IMR-90 (cell line): ENCODE measurements at regions not wholly inside any gene's neighbourhood (a gene's known extent, or its start where the extent isn't known, plus 50 kb on each side); places are given as distances from the start of the nearest gene placed in this dataset.

Experiments used
- ATAC-seq: fragments of 200-7000 bp; cut with Tn5 transposase; 2 replicates; pipeline ENCODE4 v1.9.1; 2020; ENCODE audit warnings: low read depth, mild to moderate bottlenecking, moderate library complexity
- BruUV-seq: library from RNA; stranded (reverse); fragments of 400-500 nt; replicated peaks from 2 replicates; lab custom pipeline; 2021; lab: Mats Ljungman, UMichigan
- CTCF ChIA-PET: fragments of 300-600 bp; formaldehyde crosslinking; extraction: SDS; loops from one replicate; lab custom pipeline; 2021; ENCODE audit warnings: antibody characterized with exemption; lab: Yijun Ruan, JAX
- POLR2A ChIA-PET: fragments of 300-600 bp; sonication (Branson Sonifier 250); formaldehyde crosslinking; loops from one replicate; lab custom pipeline; 2022; ENCODE audit warnings: antibody characterized with exemption; ENCODE audit not compliant: unreplicated experiment; lab: Charles Lee
- DNase-seq: peaks from one replicate; pipeline ENCODE4 v3.0.0; 2013
- H2AFZ ChIP-seq: replicated peaks from 2 replicates; pipeline ENCODE3; 2013; ENCODE audit warnings: low read length, mild to moderate bottlenecking; ENCODE audit not compliant: poor library complexity
- H2AK5ac ChIP-seq: 2 replicates; pipeline ENCODE4 v1.6.1; 2013; ENCODE audit warnings: low read depth, low read length, inconsistent platforms
- H2AK9ac ChIP-seq: replicated peaks from 2 replicates; pipeline ENCODE3; 2013; ENCODE audit warnings: mild to moderate bottlenecking, low read depth, low read length, moderate library complexity; ENCODE audit not compliant: poor library complexity
- H2BK120ac ChIP-seq: 2 replicates; pipeline ENCODE4 v1.6.1; 2013; ENCODE audit warnings: low read depth, low read length, inconsistent platforms
- H2BK15ac ChIP-seq: 3 replicates; pipeline ENCODE4 v1.6.1; 2013; ENCODE audit warnings: low read depth, low read length, inconsistent platforms
- H2BK20ac ChIP-seq: 2 replicates; pipeline ENCODE4 v1.6.1; 2013; ENCODE audit warnings: low read depth, mild to moderate bottlenecking, inconsistent platforms, low read length, moderate library complexity
- H2BK5ac ChIP-seq: 2 replicates; pipeline ENCODE4 v1.6.1; 2013; ENCODE audit warnings: mild to moderate bottlenecking, low read depth, low read length, inconsistent platforms; ENCODE audit not compliant: poor library complexity, severe bottlenecking
- H3K14ac ChIP-seq: replicated peaks from 2 replicates; pipeline ENCODE4 v1.6.1; 2013; ENCODE audit warnings: low read depth, low read length, inconsistent platforms
- H3K18ac ChIP-seq: 2 replicates; pipeline ENCODE4 v1.6.1; 2013; ENCODE audit warnings: low read depth, low read length, control low read depth
- H3K23ac ChIP-seq: 2 replicates; pipeline ENCODE4 v1.6.1; 2013; ENCODE audit warnings: low read depth, low read length, inconsistent platforms
- H3K27ac ChIP-seq: 2 replicates; pipeline ENCODE4 v1.5.1; 2013; ENCODE audit warnings: mild to moderate bottlenecking, control low read depth, low read length; ENCODE audit not compliant: insufficient read depth
- H3K27me3 ChIP-seq: 2 replicates; pipeline ENCODE4 v1.6.1; 2013; ENCODE audit warnings: low read length; ENCODE audit not compliant: control insufficient read depth, insufficient read depth
- H3K36me3 ChIP-seq: 2 replicates; pipeline ENCODE4 v1.6.1; 2013; ENCODE audit warnings: low read length, mixed read lengths; ENCODE audit not compliant: control insufficient read depth, insufficient read depth
- H3K4ac ChIP-seq: 2 replicates; pipeline ENCODE4 v1.6.1; 2013; ENCODE audit warnings: low read depth, low read length, inconsistent platforms
- H3K4me1 ChIP-seq: 2 replicates; pipeline ENCODE4 v1.6.1; 2013; ENCODE audit warnings: low read length, mixed read lengths; ENCODE audit not compliant: control insufficient read depth, insufficient read depth
- H3K4me2 ChIP-seq: 2 replicates; pipeline ENCODE4 v1.6.1; 2013; ENCODE audit warnings: low read depth, mild to moderate bottlenecking, control low read depth, low read length, moderate library complexity
- H3K4me3 ChIP-seq: 2 replicates; pipeline ENCODE4 v1.5.1; 2013; ENCODE audit warnings: low read depth, mild to moderate bottlenecking, control low read depth, low read length, moderate library complexity; ENCODE audit not compliant: insufficient read depth
- H3K56ac ChIP-seq: 2 replicates; pipeline ENCODE4 v1.6.1; 2013; ENCODE audit warnings: low read length, inconsistent platforms; ENCODE audit not compliant: insufficient read depth; ENCODE audit errors: extremely low read depth
- H3K79me1 ChIP-seq, 2 experiments: 2 replicates each; pipeline ENCODE4 v1.6.1; 2013; ENCODE audit warnings: low read length in 2 of 2, inconsistent platforms in 1 of 2, low read depth in 1 of 2
- H3K9ac ChIP-seq: 2 replicates; pipeline ENCODE4 v1.6.1; 2013; ENCODE audit warnings: low read depth, low read length, control low read depth
- H3K9me1 ChIP-seq: 2 replicates; pipeline ENCODE4 v1.6.1; 2013; ENCODE audit warnings: low read length, inconsistent platforms; ENCODE audit not compliant: insufficient read depth
- H3K9me3 ChIP-seq: 2 replicates; pipeline ENCODE4 v1.6.1; 2013; ENCODE audit warnings: low read length; ENCODE audit not compliant: control insufficient read depth, insufficient read depth
- H4K20me1 ChIP-seq: 2 replicates; pipeline ENCODE4 v1.6.1; 2013; ENCODE audit warnings: low read length, inconsistent platforms; ENCODE audit not compliant: insufficient read depth
- H4K5ac ChIP-seq: 2 replicates; pipeline ENCODE4 v1.6.1; 2013; ENCODE audit warnings: mild to moderate bottlenecking, low read depth, low read length, control low read depth
- H4K8ac ChIP-seq, 2 experiments: 2 replicates each; pipeline ENCODE4 v1.6.1; 2013; ENCODE audit warnings: low read depth in 2 of 2, low read length in 2 of 2, control low read depth in 1 of 2, inconsistent platforms in 1 of 2
- H4K91ac ChIP-seq: 2 replicates; pipeline ENCODE4 v1.6.1; 2013; ENCODE audit warnings: low read depth, low read length, inconsistent platforms; ENCODE audit not compliant: insufficient read depth
- BHLHE40 ChIP-seq: fragments of 150-350 bp; IDR thresholded peaks from 2 replicates; pipeline ENCODE4 v1.6.1; 2016; ENCODE audit warnings: mild to moderate bottlenecking, low read depth, low read length
- FOS ChIP-seq: fragments of 150-350 bp; IDR thresholded peaks from 2 replicates; pipeline ENCODE4 v1.6.1; 2016; ENCODE audit warnings: low read depth, low read length
- MXI1 ChIP-seq: IDR thresholded peaks from 2 replicates; pipeline ENCODE4 v1.6.1; 2012; ENCODE audit warnings: low read depth, mild to moderate bottlenecking, low read length, moderate library complexity, borderline replicate concordance
- RAD21 ChIP-seq: IDR thresholded peaks from 2 replicates; pipeline ENCODE4 v1.6.1; 2012; ENCODE audit warnings: low read length, improper control_type of control experiment
- RFX5 ChIP-seq: IDR thresholded peaks from 2 replicates; pipeline ENCODE4 v1.8.0; 2012; ENCODE audit warnings: low read depth, mild to moderate bottlenecking, low read length, moderate library complexity
- WGBS, 2 experiments: methylation state at CpG; one replicate each; pipeline versions ENCODE4 v1.1.5 to v1.1.7; 2013; ENCODE audit warnings: missing lambda C conversion rate in 2 of 2; ENCODE audit not compliant: insufficient read length in 1 of 2; ENCODE audit errors: extremely low coverage in 2 of 2; 5-methylcytosine and 5-hydroxymethylcytosine counted together
- dilution Hi-C: fragments of 300-500 bp; cut with HindIII; formaldehyde crosslinking; loops from one replicate; pipeline ENCODE4 v1.14.3; 2018; ENCODE audit warnings: low sequenced_read_pairs; ENCODE audit not compliant: unreplicated experiment
- in situ Hi-C: fragments of 300-500 bp; cut with MboI; formaldehyde crosslinking; loops from 3 replicates; pipeline ENCODE4 v1.14.3; 2019; ENCODE audit warnings: low sequenced_read_pairs, inconsistent platforms, mixed read lengths
- intact Hi-C: fragments of 100-400 bp; cut with micrococcal nuclease; formaldehyde crosslinking; loops from 2 replicates; pipeline ENCODE4 v1.10.0; 2022
- TF ChIP-seq, protein P1 (sequence below): fragments of 150-350 bp; IDR thresholded peaks from 2 replicates; pipeline ENCODE4 v1.6.1; 2016; ENCODE audit warnings: low read depth, mild to moderate bottlenecking, low read length, moderate library complexity, borderline replicate concordance

DNA sequence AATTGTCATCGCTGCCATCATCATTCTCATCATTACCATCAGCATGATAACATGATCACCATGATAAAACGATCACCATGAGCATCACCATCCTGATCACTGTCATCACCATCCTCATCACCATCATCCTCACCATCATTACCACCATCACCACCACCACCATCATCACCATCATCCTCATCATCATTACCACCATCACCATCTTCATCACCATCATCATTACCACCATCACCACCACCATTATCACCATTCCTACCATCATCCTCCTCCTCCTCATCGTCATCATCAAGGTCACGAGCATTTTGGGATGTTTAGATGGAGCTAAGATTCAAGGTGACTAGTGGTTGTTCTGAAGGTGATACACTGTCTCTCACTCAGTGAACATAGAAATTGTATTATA lies 221.0 kb downstream of the FOXL1 start:
- WGBS, 2 experiments, result 71% methylated on average over 2 of the region's 4 CpGs; no CpG with 5 or more reads in 1 of the 2 experiments
- no TSS peak for BruUV-seq
- in situ Hi-C loops (no loop called here), dilution Hi-C loops (no loop called here), intact Hi-C loops (no loop called here)
- DNase-seq (no peak), ATAC-seq (no peak)
- no peak overlapping the region for H3K4me2 ChIP-seq
- no peak overlapping the region for H3K27ac ChIP-seq
- H3K36me3 ChIP-seq, result no peaks in the 10 kb centered on the region
- no peaks in the 10 kb centered on the region for H4K20me1 ChIP-seq
- no peak overlapping the region for H3K9ac ChIP-seq
- H2BK5ac ChIP-seq, result no peak overlapping the region
- H3K23ac ChIP-seq, result no peak overlapping the region
- no peak overlapping the region for H4K8ac ChIP-seq
- no peaks in the 10 kb centered on the region for H3K9me1 ChIP-seq
- peaks cover 3% of the 10 kb centered on the region; the same call in 1 of the 2 replicates for H3K9me3 ChIP-seq
- no peak overlapping the region for H2BK120ac ChIP-seq
- H2AFZ ChIP-seq, result no peak overlapping the region
- no peak overlapping the region for H3K14ac ChIP-seq
- H3K4me3 ChIP-seq, result no peak overlapping the region
- no peaks in the 10 kb centered on the region for H3K79me1 ChIP-seq
- no peaks in the 10 kb centered on the region for H3K4me1 ChIP-seq
- 0 out of 2 replicates have a peak overlapping the region, but pooled peaks have one; percentile 33 for H2AK5ac ChIP-seq
- no peak overlapping the region for H2BK15ac ChIP-seq
- CTCF ChIA-PET, result no interaction called here
- no peak overlapping the region for H4K5ac ChIP-seq
- TF ChIP-seq, protein P1, sequence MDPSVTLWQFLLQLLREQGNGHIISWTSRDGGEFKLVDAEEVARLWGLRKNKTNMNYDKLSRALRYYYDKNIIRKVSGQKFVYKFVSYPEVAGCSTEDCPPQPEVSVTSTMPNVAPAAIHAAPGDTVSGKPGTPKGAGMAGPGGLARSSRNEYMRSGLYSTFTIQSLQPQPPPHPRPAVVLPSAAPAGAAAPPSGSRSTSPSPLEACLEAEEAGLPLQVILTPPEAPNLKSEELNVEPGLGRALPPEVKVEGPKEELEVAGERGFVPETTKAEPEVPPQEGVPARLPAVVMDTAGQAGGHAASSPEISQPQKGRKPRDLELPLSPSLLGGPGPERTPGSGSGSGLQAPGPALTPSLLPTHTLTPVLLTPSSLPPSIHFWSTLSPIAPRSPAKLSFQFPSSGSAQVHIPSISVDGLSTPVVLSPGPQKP, result no peak
- TF ChIP-seq FOS (no peak), BHLHE40 (no peak), MXI1 (no peak), RFX5 (no peak), RAD21 (no peak)
- no peak overlapping the region for H3K18ac ChIP-seq
- no peak overlapping the region for H3K56ac ChIP-seq
- no peak overlapping the region for H3K4ac ChIP-seq
- H3K27me3 ChIP-seq, result peaks cover 38% of the 10 kb centered on the region
- no peak overlapping the region for H2AK9ac ChIP-seq
- POLR2A ChIA-PET, result no interaction called here
- no peak overlapping the region for H2BK20ac ChIP-seq
- no peak overlapping the region for H4K91ac ChIP-seq
